ENCODE measurements at regions not wholly inside any gene's neighbourhood (a gene's known extent, or its start where the extent isn't known, plus 50 kb on each side); places are given as distances from the start of the nearest gene placed in this dataset.

- Histone ChIP-seq H3K23ac (ENCODE audit: insufficient read length) (no peak overlapping the region), H2BK5ac (ENCODE audit: low read depth, low read length) (no peak overlapping the region), H2BK20ac (ENCODE audit: low read length) (no peak overlapping the region), H2BK120ac (replicated peaks; ENCODE audit: low read depth, low read length) (no peak overlapping the region), H2BK15ac (ENCODE audit: low read length) (no peak overlapping the region), H4K8ac (ENCODE audit: extremely low read depth, insufficient read depth, low read length) (no peak overlapping the region), H2AFZ (ENCODE audit: low read length) (0 out of 2 replicates have a peak overlapping the region, but pooled peaks have one; percentile 72), H3K4ac (replicated peaks; ENCODE audit: insufficient read length, low read depth, low read length) (no peak overlapping the region), H3K27ac (ENCODE audit: low read depth, low read length) (no peak overlapping the region), H4K20me1 (replicated peaks in 1 of 2; ENCODE audit: control insufficient read depth in 1 of 2, insufficient read depth in 2 of 2, low read length in 2 of 2) (no peaks in the 10 kb centered on the region), H3K79me1 (ENCODE audit: low read depth, low read length) (no peaks in the 10 kb centered on the region), H4K5ac (ENCODE audit: insufficient read length, low read depth, low read length) (no peak overlapping the region), H3K4me2 (ENCODE audit: insufficient read depth in 1 of 2, low read depth in 2 of 2, low read length in 2 of 2) (no peak overlapping the region), H2BK12ac (ENCODE audit: low read depth, low read length) (no peak overlapping the region), H3K79me2 (ENCODE audit: control insufficient read depth in 1 of 2, insufficient read depth in 2 of 2, low read length in 2 of 2) (no peaks in the 10 kb centered on the region), H3K36me3 (ENCODE audit: control insufficient read depth in 2 of 4, insufficient read depth in 4 of 4, low read length in 3 of 4) (no peaks in the 10 kb centered on the region), H3K4me1 (replicated peaks in 1 of 4; ENCODE audit: control insufficient read depth in 3 of 4, insufficient read depth in 4 of 4, low read length in 3 of 4) (no peaks in the 10 kb centered on the region), H3K9me3 (ENCODE audit: insufficient read depth in 2 of 2, low read depth in 1 of 2, low read length in 1 of 2) (no peaks in the 10 kb centered on the region), H2AK5ac (ENCODE audit: low read depth, low read length) (no peak overlapping the region), H3K23me2 (ENCODE audit: low read depth, low read length) (no peaks in the 10 kb centered on the region), H3K56ac (replicated peaks; ENCODE audit: insufficient read length, low read depth, low read length) (no peak overlapping the region), H3K18ac (ENCODE audit: extremely low read depth, low read length) (no peak overlapping the region), H3K4me3 (ENCODE audit: extremely low read depth in 1 of 4, insufficient read depth in 2 of 4, low read depth in 3 of 4, low read length in 4 of 4) (no peak overlapping the region), H4K91ac (replicated peaks; ENCODE audit: insufficient read length, low read length) (no peak overlapping the region), H3K27me3 (replicated peaks in 1 of 4; ENCODE audit: control insufficient read depth in 3 of 4, extremely low read depth in 1 of 4, insufficient read depth in 3 of 4, low read length in 3 of 4) (no peaks in the 10 kb centered on the region), H3K14ac (ENCODE audit: insufficient read length) (no peak overlapping the region), H3K9ac (replicated peaks in 1 of 4; ENCODE audit: extremely low read depth in 1 of 4, low read depth in 3 of 4, low read length in 3 of 4) (no peak overlapping the region)
- no peak for DNase-seq (ENCODE audit: low read depth in 1 of 2, low spot score in 2 of 2)
- POLR2A ChIA-PET (ENCODE audit: partially characterized antibody): no interaction called here
- FAIRE-seq: no peak
- CTCF ChIA-PET (ENCODE audit: partially characterized antibody): interaction anchor here (1.2 to 4.3 kb wide), 3 partner anchors 10 to 242 kb away, joined by 3 to 37 read pairs (median 4); no protein-coding TSS in a partner anchor
- 85% methylated on average over 3 of the region's 3 CpGs; no CpG with 5 or more reads in 1 of the 2 experiments for WGBS, 2 experiments (ENCODE audit: extremely low coverage in 1 of 2, insufficient coverage in 1 of 2, insufficient read length in 1 of 2, insufficient replicate concordance in 2 of 2, low coverage in 1 of 2, low lambda C conversion rate in 2 of 2, missing lambda C conversion rate in 1 of 2)
- TF ChIP-seq, protein P1, sequence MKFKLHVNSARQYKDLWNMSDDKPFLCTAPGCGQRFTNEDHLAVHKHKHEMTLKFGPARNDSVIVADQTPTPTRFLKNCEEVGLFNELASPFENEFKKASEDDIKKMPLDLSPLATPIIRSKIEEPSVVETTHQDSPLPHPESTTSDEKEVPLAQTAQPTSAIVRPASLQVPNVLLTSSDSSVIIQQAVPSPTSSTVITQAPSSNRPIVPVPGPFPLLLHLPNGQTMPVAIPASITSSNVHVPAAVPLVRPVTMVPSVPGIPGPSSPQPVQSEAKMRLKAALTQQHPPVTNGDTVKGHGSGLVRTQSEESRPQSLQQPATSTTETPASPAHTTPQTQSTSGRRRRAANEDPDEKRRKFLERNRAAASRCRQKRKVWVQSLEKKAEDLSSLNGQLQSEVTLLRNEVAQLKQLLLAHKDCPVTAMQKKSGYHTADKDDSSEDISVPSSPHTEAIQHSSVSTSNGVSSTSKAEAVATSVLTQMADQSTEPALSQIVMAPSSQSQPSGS (IDR thresholded peaks at IDR 0.05; ENCODE audit: low read length): no peak
- TF ChIP-seq HDAC2 (IDR thresholded peaks at IDR 0.05; ENCODE audit: borderline replicate concordance in 1 of 2, low read depth in 2 of 2, low read length in 2 of 2) (no peak), ASH2L (IDR thresholded peaks at IDR 0.05; ENCODE audit: low read length) (no peak), SIX5 (IDR thresholded peaks at IDR 0.05; ENCODE audit: low read depth, low read length) (no peak), SP2 (IDR thresholded peaks at IDR 0.05; ENCODE audit: low read length) (no peak), BACH1 (IDR thresholded peaks at IDR 0.05; ENCODE audit: low read length) (no peak), BCL11A (IDR thresholded peaks at IDR 0.05; ENCODE audit: low read depth in 2 of 2, low read length in 2 of 2) (no peak), RXRA (IDR thresholded peaks at IDR 0.05; ENCODE audit: insufficient read depth, low read depth, low read length) (no peak), NANOG (IDR thresholded peaks at IDR 0.05; ENCODE audit: insufficient read depth, low read depth, low read length, poor library complexity, severe bottlenecking) (no peak), TEAD4 (IDR thresholded peaks at IDR 0.05; ENCODE audit: low read depth, low read length) (no peak), FOSL1 (IDR thresholded peaks at IDR 0.05; ENCODE audit: insufficient read depth, low read depth, low read length) (no peak)
- TF ChIP-seq, protein P2, sequence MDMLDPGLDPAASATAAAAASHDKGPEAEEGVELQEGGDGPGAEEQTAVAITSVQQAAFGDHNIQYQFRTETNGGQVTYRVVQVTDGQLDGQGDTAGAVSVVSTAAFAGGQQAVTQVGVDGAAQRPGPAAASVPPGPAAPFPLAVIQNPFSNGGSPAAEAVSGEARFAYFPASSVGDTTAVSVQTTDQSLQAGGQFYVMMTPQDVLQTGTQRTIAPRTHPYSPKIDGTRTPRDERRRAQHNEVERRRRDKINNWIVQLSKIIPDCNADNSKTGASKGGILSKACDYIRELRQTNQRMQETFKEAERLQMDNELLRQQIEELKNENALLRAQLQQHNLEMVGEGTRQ (IDR thresholded peaks at IDR 0.05; ENCODE audit: low read length): no peak
Measured at GRCh38 chr12:17982556-17982955, 107.4 kb downstream of the RERGL start.

Measured in H1 (cell line).